ENCODE measurements at regions not wholly inside any gene's neighbourhood (a gene's known extent, or its start where the extent isn't known, plus 50 kb on each side); places are given as distances from the start of the nearest gene placed in this dataset.
"Not testable (repeated sequence)": the region's sequence is repeated elsewhere in the genome, so short reads cannot be mapped to it uniquely, and the experiment has no call there.

GRCh38 chr14:85010186-85010585 lies 519.8 kb upstream of the FLRT2 start:
- Histone ChIP-seq H3K4me3 (replicated peaks; ENCODE audit: insufficient read depth, low read length) (no peak overlapping the region), H3K27me3 (ENCODE audit: insufficient read depth, poor library complexity, severe bottlenecking) (no peaks in the 10 kb centered on the region), H3K27ac (replicated peaks) (no peak overlapping the region)
- TF ChIP-seq CTCF (IDR thresholded peaks at IDR 0.05; ENCODE audit: insufficient read depth, low read length) (no peak), REST (IDR thresholded peaks at IDR 0.05; ENCODE audit: insufficient replicate concordance, low read depth) (no peak), GABPA (IDR thresholded peaks at IDR 0.05; ENCODE audit: low read depth) (no peak), POLR2AphosphoS5 (IDR thresholded peaks at IDR 0.05; ENCODE audit: low read depth) (no peak), SPI1 (IDR thresholded peaks at IDR 0.05; ENCODE audit: borderline replicate concordance, low read depth) (no peak)
- no peak for DNase-seq (ENCODE audit: low read depth in 1 of 2, low spot score in 1 of 2)

GRCh38 chr14:85016496-85016895 lies 513.4 kb upstream of the FLRT2 start:
- H3K4me3 ChIP-seq (replicated peaks; ENCODE audit: insufficient read depth, low read length), result no peak overlapping the region
- TF ChIP-seq POLR2AphosphoS5 (IDR thresholded peaks at IDR 0.05; ENCODE audit: low read depth) (no peak), CTCF (IDR thresholded peaks at IDR 0.05; ENCODE audit: insufficient read depth, low read length) (no peak), SPI1 (IDR thresholded peaks at IDR 0.05; ENCODE audit: borderline replicate concordance, low read depth) (no peak), GABPA (IDR thresholded peaks at IDR 0.05; ENCODE audit: low read depth) (no peak), REST (IDR thresholded peaks at IDR 0.05; ENCODE audit: insufficient replicate concordance, low read depth) (no peak)
- no peaks in the 10 kb centered on the region for H3K27me3 ChIP-seq (ENCODE audit: insufficient read depth, poor library complexity, severe bottlenecking)
- no peak overlapping the region for H3K27ac ChIP-seq (replicated peaks)
- no peak for DNase-seq (ENCODE audit: low read depth in 1 of 2, low spot score in 1 of 2)

GRCh38 chr14:85023866-85024265 lies 506.1 kb upstream of the FLRT2 start:
- H3K27ac ChIP-seq (replicated peaks); H3K27me3 ChIP-seq (ENCODE audit: insufficient read depth, poor library complexity, severe bottlenecking); H3K4me3 ChIP-seq (replicated peaks; ENCODE audit: insufficient read depth, low read length); DNase-seq (ENCODE audit: low read depth in 1 of 2, low spot score in 1 of 2): not testable (repeated sequence)

- no peak for DNase-seq (ENCODE audit: low read depth in 1 of 2, low spot score in 1 of 2)
Measured at GRCh38 chr14:85024931-85025330, 505.0 kb upstream of the FLRT2 start.

More at GRCh38 chr14:85024931-85025330, 505.0 kb upstream of the FLRT2 start:
- H3K4me3 ChIP-seq (replicated peaks; ENCODE audit: insufficient read depth, low read length), result no peak overlapping the region
- H3K27me3 ChIP-seq (ENCODE audit: insufficient read depth, poor library complexity, severe bottlenecking), result no peaks in the 10 kb centered on the region
- no peak overlapping the region for H3K27ac ChIP-seq (replicated peaks)
- TF ChIP-seq SPI1 (IDR thresholded peaks at IDR 0.05; ENCODE audit: borderline replicate concordance, low read depth), result no peak
- TF ChIP-seq REST (IDR thresholded peaks at IDR 0.05; ENCODE audit: insufficient replicate concordance, low read depth), result no peak
- TF ChIP-seq CTCF (IDR thresholded peaks at IDR 0.05; ENCODE audit: insufficient read depth, low read length), result no peak
- no peak for TF ChIP-seq GABPA (IDR thresholded peaks at IDR 0.05; ENCODE audit: low read depth)
- no peak for TF ChIP-seq POLR2AphosphoS5 (IDR thresholded peaks at IDR 0.05; ENCODE audit: low read depth)
